Astrocyte (in vitro differentiated cells and primary cell): ENCODE measurements at regions not wholly inside any gene's neighbourhood (a gene's known extent, or its start where the extent isn't known, plus 50 kb on each side); places are given as distances from the start of the nearest gene placed in this dataset.

Experiments
- DNase-seq: peaks from one replicate; pipeline ENCODE4 v3.0.0-alpha.2; 2010; ENCODE audit warnings: low read depth
- FAIRE-seq: peaks from 2 replicates; lab custom pipeline; 2011; peaks lifted over from hg19 to GRCh38; lab: Jason Lieb, UNC
- H2AFZ ChIP-seq: 2 replicates; pipeline ENCODE4 v1.6.0; 2012; ENCODE audit warnings: low read depth, low read length, inconsistent platforms
- H3K27ac ChIP-seq: 2 replicates; pipeline ENCODE4 v1.5.1; 2011; ENCODE audit warnings: low read depth, low read length, inconsistent platforms
- H3K27me3 ChIP-seq: 2 replicates; pipeline ENCODE4 v1.6.0; 2011; ENCODE audit warnings: low read length, inconsistent platforms; ENCODE audit not compliant: insufficient read depth
- H3K36me3 ChIP-seq: 2 replicates; pipeline ENCODE4 v1.5.1; 2011; ENCODE audit warnings: low read length, inconsistent platforms; ENCODE audit not compliant: insufficient read depth
- H3K4me1 ChIP-seq: 2 replicates; pipeline ENCODE4 v1.5.1; 2011; ENCODE audit warnings: low read length, inconsistent platforms; ENCODE audit not compliant: insufficient read depth
- H3K4me2 ChIP-seq: 2 replicates; pipeline ENCODE4 v1.6.0; 2012; ENCODE audit warnings: low read length, inconsistent platforms
- H3K4me3 ChIP-seq: 2 replicates; pipeline ENCODE4 v1.5.1; 2011; ENCODE audit warnings: low read depth, mild to moderate bottlenecking, low read length, inconsistent platforms; ENCODE audit not compliant: insufficient read depth
- H3K79me2 ChIP-seq: 2 replicates; pipeline ENCODE4 v1.6.0; 2012; ENCODE audit warnings: mild to moderate bottlenecking, low read length, inconsistent platforms; ENCODE audit not compliant: insufficient read depth
- H3K9ac ChIP-seq: 2 replicates; pipeline ENCODE4 v1.6.0; 2012; ENCODE audit warnings: mild to moderate bottlenecking, low read length, inconsistent platforms
- H3K9me3 ChIP-seq: 2 replicates; pipeline ENCODE4 v1.5.1; 2012; ENCODE audit warnings: low read depth, mild to moderate bottlenecking, low read length, inconsistent platforms; ENCODE audit not compliant: insufficient read depth
- H4K20me1 ChIP-seq: 2 replicates; pipeline ENCODE4 v1.6.0; 2012; ENCODE audit warnings: low read length, inconsistent platforms; ENCODE audit not compliant: insufficient read depth
- H3K27ac Mint-ChIP-seq: one replicate; pipeline ENCODE4 v1.8.0; 2021; ENCODE audit warnings: mild to moderate bottlenecking, mixed read lengths; ENCODE audit not compliant: unreplicated experiment
- H3K27me3 Mint-ChIP-seq: one replicate; pipeline ENCODE4 v1.8.0; 2021; ENCODE audit warnings: low read depth, mixed read lengths; ENCODE audit not compliant: unreplicated experiment
- H3K36me3 Mint-ChIP-seq: one replicate; pipeline ENCODE4 v1.8.0; 2021; ENCODE audit warnings: low read depth, mixed read lengths; ENCODE audit not compliant: unreplicated experiment
- H3K4me1 Mint-ChIP-seq: one replicate; pipeline ENCODE4 v1.8.0; 2021; ENCODE audit warnings: low read depth, mixed read lengths; ENCODE audit not compliant: unreplicated experiment
- H3K4me3 Mint-ChIP-seq: one replicate; pipeline ENCODE4 v1.8.0; 2021; ENCODE audit warnings: mild to moderate bottlenecking, moderate library complexity, mixed read lengths; ENCODE audit not compliant: unreplicated experiment
- H3K9me3 Mint-ChIP-seq: one replicate; pipeline ENCODE4 v1.8.0; 2021; ENCODE audit warnings: mild to moderate bottlenecking, mixed read lengths; ENCODE audit not compliant: unreplicated experiment
- CTCF ChIP-seq: IDR thresholded peaks from 2 replicates; pipeline ENCODE4 v1.5.1; 2011; ENCODE audit warnings: low read depth, mild to moderate bottlenecking, inconsistent platforms, low read length, moderate library complexity; ENCODE audit not compliant: insufficient read depth
- EZH2 ChIP-seq: IDR thresholded peaks from 2 replicates; pipeline ENCODE4 v1.6.1; 2012; ENCODE audit warnings: mild to moderate bottlenecking, low read length, inconsistent platforms; ENCODE audit not compliant: insufficient read depth

DNA sequence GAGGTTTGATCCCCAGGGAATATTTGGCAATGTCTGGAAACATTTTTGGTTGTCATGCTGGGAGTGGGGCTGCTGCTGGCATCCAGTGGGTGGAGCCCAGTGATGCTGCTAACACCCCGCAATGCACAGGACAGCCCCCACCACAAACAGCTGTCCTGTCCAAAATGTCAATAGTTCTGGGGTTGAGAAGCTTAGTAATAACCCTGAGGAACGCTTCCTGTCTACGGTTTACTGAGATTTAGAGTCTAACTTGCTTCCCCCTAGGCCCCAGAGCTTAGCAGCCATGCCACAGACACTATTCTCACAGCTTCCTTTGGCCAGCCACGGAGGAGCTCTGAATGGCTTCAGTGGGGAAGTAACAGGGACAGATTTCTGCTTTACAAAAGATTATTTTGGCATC, 66.5 kb downstream of the MSX2 start:
- TF ChIP-seq EZH2 (no peak), CTCF (no peak)
- Histone ChIP-seq H3K79me2 (no peaks in the 10 kb centered on the region), H3K36me3 (no peaks in the 10 kb centered on the region), H3K27ac (no peak overlapping the region), H3K4me3 (no peak overlapping the region), H3K9ac (no peak overlapping the region), H3K27me3 (no peaks in the 10 kb centered on the region), H3K4me1 (no peaks in the 10 kb centered on the region), H3K9me3 (no peaks in the 10 kb centered on the region), H4K20me1 (no peaks in the 10 kb centered on the region), H2AFZ (no peak overlapping the region), H3K4me2 (no peak overlapping the region)
- Mint-ChIP-seq H3K27me3 (peaks cover 17% of the 10 kb centered on the region), H3K4me3 (no peak overlapping the region), H3K27ac (no peak overlapping the region), H3K9me3 (no peaks in the 10 kb centered on the region), H3K4me1 (no peaks in the 10 kb centered on the region), H3K36me3 (no peaks in the 10 kb centered on the region)
- FAIRE-seq (no peak), DNase-seq (no peak)

- no peak overlapping the region for H3K9ac ChIP-seq
- peaks cover 19% of the 10 kb centered on the region for H3K27me3 Mint-ChIP-seq
- no peaks in the 10 kb centered on the region for H3K36me3 ChIP-seq
- FAIRE-seq (no peak), DNase-seq (no peak)
- TF ChIP-seq CTCF: no peak
- no peak overlapping the region for H3K27ac Mint-ChIP-seq
- no peaks in the 10 kb centered on the region for H3K27me3 ChIP-seq
- H3K9me3 Mint-ChIP-seq: no peaks in the 10 kb centered on the region
- no peaks in the 10 kb centered on the region for H3K4me1 ChIP-seq
- no peaks in the 10 kb centered on the region for H3K4me1 Mint-ChIP-seq
- no peak overlapping the region for H2AFZ ChIP-seq
- no peak overlapping the region for H3K4me3 ChIP-seq
- H3K4me3 Mint-ChIP-seq: no peak overlapping the region
- H3K36me3 Mint-ChIP-seq: no peaks in the 10 kb centered on the region
- no peak overlapping the region for H3K27ac ChIP-seq
- H3K9me3 ChIP-seq: no peaks in the 10 kb centered on the region
- H4K20me1 ChIP-seq: no peaks in the 10 kb centered on the region
- no peak overlapping the region for H3K4me2 ChIP-seq
- no peaks in the 10 kb centered on the region for H3K79me2 ChIP-seq
Measured at GRCh38 chr5:174789596-174789995, 65.2 kb downstream of the MSX2 start.

DNA sequence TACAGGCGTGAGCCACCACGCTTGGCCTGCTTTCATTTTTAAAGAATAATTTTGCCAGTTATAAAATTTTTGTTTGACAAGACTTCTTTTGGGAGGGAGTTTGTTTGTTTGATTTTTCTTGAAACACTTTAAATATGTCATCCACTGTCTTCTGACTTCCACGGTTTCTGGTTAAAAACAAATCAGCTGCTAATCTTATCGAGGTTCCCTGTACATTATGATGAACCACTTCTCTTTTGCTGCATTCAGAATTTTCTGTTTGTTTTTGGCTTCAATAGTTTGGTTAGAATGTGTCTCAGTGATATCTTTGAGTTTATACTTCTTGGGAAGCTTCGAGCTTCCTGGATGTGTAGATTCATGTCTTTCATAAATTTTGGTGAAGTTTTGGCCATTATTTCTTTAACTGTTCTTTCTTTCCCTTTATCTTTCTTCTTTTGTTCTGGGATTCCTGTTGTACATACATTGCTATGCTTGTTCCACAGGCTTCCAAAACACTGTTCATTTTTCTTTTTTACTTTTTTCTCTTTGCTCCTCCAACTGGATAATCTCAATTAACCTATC, 60.8 kb downstream of the MSX2 start:
- Histone ChIP-seq H4K20me1 (no peaks in the 10 kb centered on the region), H3K9ac (no peak overlapping the region), H3K4me2 (no peak overlapping the region), H3K4me1 (no peaks in the 10 kb centered on the region), H3K9me3 (no peaks in the 10 kb centered on the region), H3K36me3 (no peaks in the 10 kb centered on the region), H3K4me3 (no peak overlapping the region), H3K79me2 (no peaks in the 10 kb centered on the region), H2AFZ (no peak overlapping the region), H3K27me3 (no peaks in the 10 kb centered on the region), H3K27ac (no peak overlapping the region)
- TF ChIP-seq EZH2: no peak
- TF ChIP-seq CTCF: no peak
- no peak overlapping the region for H3K27ac Mint-ChIP-seq
- DNase-seq (no peak), FAIRE-seq (no peak)
- H3K27me3 Mint-ChIP-seq: peaks cover 13% of the 10 kb centered on the region
- H3K36me3 Mint-ChIP-seq: no peaks in the 10 kb centered on the region
- no peak overlapping the region for H3K4me3 Mint-ChIP-seq
- H3K4me1 Mint-ChIP-seq: no peaks in the 10 kb centered on the region
- H3K9me3 Mint-ChIP-seq: no peaks in the 10 kb centered on the region
